OCI-M1 (cell line): ENCODE measurements at regions not wholly inside any gene's neighbourhood (a gene's known extent, or its start where the extent isn't known, plus 50 kb on each side); places are given as distances from the start of the nearest gene placed in this dataset.

Experiments
- DNase-seq: peaks from one replicate; lab custom pipeline; 2025; lab: John Stamatoyannopoulos, UW

- DNase-seq, result no peak
Measured at GRCh38 chr16:73186752-73187601, 139.0 kb upstream of the ZFHX3 start.

- no peak for DNase-seq
Measured at GRCh38 chr16:73185737-73186136, 137.8 kb upstream of the ZFHX3 start.

- no peak for DNase-seq
Measured at GRCh38 chr16:73183611-73184092, 135.7 kb upstream of the ZFHX3 start.

GRCh38 chr16:73179705-73180331 is 131.9 kb upstream of the ZFHX3 start:
- DNase-seq, result no peak

- DNase-seq, result no peak
Measured at GRCh38 chr16:73177729-73178295, 129.9 kb upstream of the ZFHX3 start.

GRCh38 chr16:73176577-73177013 is 128.7 kb upstream of the ZFHX3 start:
- no peak for DNase-seq

- no peak for DNase-seq
Measured at GRCh38 chr16:73172973-73173709, 125.2 kb upstream of the ZFHX3 start.

GRCh38 chr16:73172241-73172972 is 124.5 kb upstream of the ZFHX3 start:
- no peak for DNase-seq

- DNase-seq, result no peak
Measured at GRCh38 chr16:73171901-73172240, 123.9 kb upstream of the ZFHX3 start.

GRCh38 chr16:73171380-73171779 is 123.5 kb upstream of the ZFHX3 start:
- no peak for DNase-seq

GRCh38 chr16:73170612-73171038 is 122.7 kb upstream of the ZFHX3 start:
- no peak for DNase-seq

GRCh38 chr16:73166947-73167550 is 119.1 kb upstream of the ZFHX3 start:
- DNase-seq, result no peak

GRCh38 chr16:73166441-73166851 is 118.5 kb upstream of the ZFHX3 start:
- DNase-seq, result no peak

- no peak for DNase-seq
Measured at GRCh38 chr16:73163238-73163815, 115.4 kb upstream of the ZFHX3 start.

- DNase-seq, result no peak
Measured at GRCh38 chr16:73161977-73162376, 114.0 kb upstream of the ZFHX3 start.

- DNase-seq, result no peak
Measured at GRCh38 chr16:73159296-73159695, 111.4 kb upstream of the ZFHX3 start.

- no peak for DNase-seq
Measured at GRCh38 chr16:73157861-73158260, 109.9 kb upstream of the ZFHX3 start.

- peak; percentile 73 for DNase-seq
Measured at GRCh38 chr16:73154063-73154870, 106.3 kb upstream of the ZFHX3 start.

GRCh38 chr16:73152386-73153125 is 104.6 kb upstream of the ZFHX3 start:
- peak; percentile 1 for DNase-seq
